HepG2 (cell line): ENCODE measurements at regions not wholly inside any gene's neighbourhood (a gene's known extent, or its start where the extent isn't known, plus 50 kb on each side); places are given as distances from the start of the nearest gene placed in this dataset.

Experiments used
- MIER2 ChIP-seq: IDR thresholded peaks from 2 replicates; pipeline ENCODE4 v1.6.1; 2016; ENCODE audit warnings: missing biosample characterization, missing genetic modification reagents
- RBAK ChIP-seq: sonication (generic); formaldehyde crosslinking; IDR thresholded peaks from 2 replicates; pipeline ENCODE4 v1.5.1; 2020; ENCODE audit warnings: mild to moderate bottlenecking, missing genetic modification reagents
- TP53 ChIP-seq: sonication (generic); formaldehyde crosslinking; conservative IDR thresholded peaks from 2 replicates; pipeline ENCODE4 v1.4.0; 2020; ENCODE audit warnings: missing genetic modification reagents
- ZBTB38 ChIP-seq: sonication (generic); formaldehyde crosslinking; IDR thresholded peaks from 2 replicates; pipeline ENCODE4 v1.5.1; 2020; ENCODE audit warnings: mild to moderate bottlenecking, missing genetic modification reagents
- ZNF468 ChIP-seq: sonication (generic); formaldehyde crosslinking; IDR thresholded peaks from 2 replicates; pipeline ENCODE4 v1.8.0; 2022; ENCODE audit warnings: mild to moderate bottlenecking, moderate library complexity, missing genetic modification reagents
- ZNF7 ChIP-seq: IDR thresholded peaks from 2 replicates; pipeline ENCODE4 v1.6.1; 2016; ENCODE audit warnings: missing biosample characterization, missing genetic modification reagents
- TF ChIP-seq, protein P1 (sequence below): sonication (generic); formaldehyde crosslinking; IDR thresholded peaks from 2 replicates; pipeline ENCODE4 v1.4.0; 2020; ENCODE audit warnings: missing genetic modification reagents
- TF ChIP-seq, protein P2 (sequence below): sonication (generic); formaldehyde crosslinking; IDR thresholded peaks from 2 replicates; pipeline ENCODE4 v1.5.0; 2020; ENCODE audit warnings: missing genetic modification reagents
- TF ChIP-seq, protein P3 (sequence below): sonication (generic); formaldehyde crosslinking; IDR thresholded peaks from 2 replicates; pipeline ENCODE4 v1.4.0; 2020; ENCODE audit warnings: missing genetic modification reagents

DNA sequence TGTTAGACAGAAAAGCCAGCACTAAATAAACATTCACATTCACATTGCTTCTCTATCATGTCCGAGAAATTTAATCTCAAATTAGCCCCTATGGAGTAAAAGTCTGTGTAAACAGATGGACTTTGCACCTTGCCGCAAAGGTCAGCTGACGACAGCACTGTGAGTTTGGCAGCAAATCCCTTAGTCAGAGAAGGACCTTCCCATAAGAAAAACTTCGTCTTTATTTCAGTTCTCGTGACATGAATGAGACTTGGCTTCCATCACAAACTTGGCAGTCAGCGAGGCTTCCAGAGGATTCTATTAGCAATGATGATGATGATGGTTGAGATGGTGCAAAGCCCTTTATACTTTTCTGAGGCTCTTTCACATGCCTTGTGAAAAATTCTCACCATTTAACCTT is 133.7 kb upstream of the IFNGR1 start (continued):
- TF ChIP-seq ZNF468 (CRISPR knock-in tag) (no peak), RBAK (no peak), TP53 (no peak), ZNF7 (CRISPR knock-in tag) (no peak), ZBTB38 (CRISPR knock-in tag) (no peak), MIER2 (0 out of 2 replicates have a peak, but pooled peaks have one; percentile 26)
- TF ChIP-seq, protein P1, sequence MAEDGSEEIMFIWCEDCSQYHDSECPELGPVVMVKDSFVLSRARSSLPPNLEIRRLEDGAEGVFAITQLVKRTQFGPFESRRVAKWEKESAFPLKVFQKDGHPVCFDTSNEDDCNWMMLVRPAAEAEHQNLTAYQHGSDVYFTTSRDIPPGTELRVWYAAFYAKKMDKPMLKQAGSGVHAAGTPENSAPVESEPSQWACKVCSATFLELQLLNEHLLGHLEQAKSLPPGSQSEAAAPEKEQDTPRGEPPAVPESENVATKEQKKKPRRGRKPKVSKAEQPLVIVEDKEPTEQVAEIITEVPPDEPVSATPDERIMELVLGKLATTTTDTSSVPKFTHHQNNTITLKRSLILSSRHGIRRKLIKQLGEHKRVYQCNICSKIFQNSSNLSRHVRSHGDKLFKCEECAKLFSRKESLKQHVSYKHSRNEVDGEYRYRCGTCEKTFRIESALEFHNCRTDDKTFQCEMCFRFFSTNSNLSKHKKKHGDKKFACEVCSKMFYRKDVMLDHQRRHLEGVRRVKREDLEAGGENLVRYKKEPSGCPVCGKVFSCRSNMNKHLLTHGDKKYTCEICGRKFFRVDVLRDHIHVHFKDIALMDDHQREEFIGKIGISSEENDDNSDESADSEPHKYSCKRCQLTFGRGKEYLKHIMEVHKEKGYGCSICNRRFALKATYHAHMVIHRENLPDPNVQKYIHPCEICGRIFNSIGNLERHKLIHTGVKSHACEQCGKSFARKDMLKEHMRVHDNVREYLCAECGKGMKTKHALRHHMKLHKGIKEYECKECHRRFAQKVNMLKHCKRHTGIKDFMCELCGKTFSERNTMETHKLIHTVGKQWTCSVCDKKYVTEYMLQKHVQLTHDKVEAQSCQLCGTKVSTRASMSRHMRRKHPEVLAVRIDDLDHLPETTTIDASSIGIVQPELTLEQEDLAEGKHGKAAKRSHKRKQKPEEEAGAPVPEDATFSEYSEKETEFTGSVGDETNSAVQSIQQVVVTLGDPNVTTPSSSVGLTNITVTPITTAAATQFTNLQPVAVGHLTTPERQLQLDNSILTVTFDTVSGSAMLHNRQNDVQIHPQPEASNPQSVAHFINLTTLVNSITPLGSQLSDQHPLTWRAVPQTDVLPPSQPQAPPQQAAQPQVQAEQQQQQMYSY (CRISPR knock-in tag), result no peak
- TF ChIP-seq, protein P2, sequence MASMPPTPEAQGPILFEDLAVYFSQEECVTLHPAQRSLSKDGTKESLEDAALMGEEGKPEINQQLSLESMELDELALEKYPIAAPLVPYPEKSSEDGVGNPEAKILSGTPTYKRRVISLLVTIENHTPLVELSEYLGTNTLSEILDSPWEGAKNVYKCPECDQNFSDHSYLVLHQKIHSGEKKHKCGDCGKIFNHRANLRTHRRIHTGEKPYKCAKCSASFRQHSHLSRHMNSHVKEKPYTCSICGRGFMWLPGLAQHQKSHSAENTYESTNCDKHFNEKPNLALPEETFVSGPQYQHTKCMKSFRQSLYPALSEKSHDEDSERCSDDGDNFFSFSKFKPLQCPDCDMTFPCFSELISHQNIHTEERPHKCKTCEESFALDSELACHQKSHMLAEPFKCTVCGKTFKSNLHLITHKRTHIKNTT (CRISPR knock-in tag), result no peak
- TF ChIP-seq, protein P3, sequence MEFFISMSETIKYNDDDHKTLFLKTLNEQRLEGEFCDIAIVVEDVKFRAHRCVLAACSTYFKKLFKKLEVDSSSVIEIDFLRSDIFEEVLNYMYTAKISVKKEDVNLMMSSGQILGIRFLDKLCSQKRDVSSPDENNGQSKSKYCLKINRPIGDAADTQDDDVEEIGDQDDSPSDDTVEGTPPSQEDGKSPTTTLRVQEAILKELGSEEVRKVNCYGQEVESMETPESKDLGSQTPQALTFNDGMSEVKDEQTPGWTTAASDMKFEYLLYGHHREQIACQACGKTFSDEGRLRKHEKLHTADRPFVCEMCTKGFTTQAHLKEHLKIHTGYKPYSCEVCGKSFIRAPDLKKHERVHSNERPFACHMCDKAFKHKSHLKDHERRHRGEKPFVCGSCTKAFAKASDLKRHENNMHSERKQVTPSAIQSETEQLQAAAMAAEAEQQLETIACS (CRISPR knock-in tag), result no peak
